K562 (cell line): ENCODE measurements at regions not wholly inside any gene's neighbourhood (a gene's known extent, or its start where the extent isn't known, plus 50 kb on each side); places are given as distances from the start of the nearest gene placed in this dataset.

Source experiments
- ATAC-seq: fragments of 200-7000 bp; cut with Tn5 transposase; 3 replicates; pipeline ENCODE4 v1.9.1; 2020; ENCODE audit warnings: moderate library complexity
- BruUV-seq: library from RNA; stranded (reverse); fragments of 400-500 nt; replicated peaks from 2 replicates; lab custom pipeline; 2021; lab: Mats Ljungman, UMichigan
- CTCF ChIA-PET: fragments of 300-600 bp; formaldehyde crosslinking; extraction: SDS; loops from one replicate; lab custom pipeline; 2021; ENCODE audit warnings: low intra/inter-chr PET ratio; lab: Yijun Ruan, JAX
- POLR2A ChIA-PET: fragments of 300-600, 350-650 bp; sonication (Branson Sonifier 250); formaldehyde crosslinking; extraction: SDS; loops from one replicate; lab custom pipeline; 2021; ENCODE audit warnings: antibody characterized with exemption, inconsistent platforms; lab: Yijun Ruan, JAX
- DNase-seq, 4 experiments: peaks; one replicate each; pipeline versions ENCODE4 v3.0.0 to v3.0.0-alpha.2; 2011 to 2018; ENCODE audit warnings: low spot score in 3 of 4, mixed read lengths in 3 of 4; ENCODE audit errors: extremely low read depth in 1 of 4
- FAIRE-seq: peaks from 2 replicates; lab custom pipeline; 2011; peaks lifted over from hg19 to GRCh38; lab: Jason Lieb, UNC
- H2AFZ ChIP-seq: 2 replicates; pipeline ENCODE4 v1.6.0; 2011; ENCODE audit warnings: low read depth, low read length, control low read depth, inconsistent platforms
- H3K27ac ChIP-seq: fragments of 200-600 bp; 3 replicates; pipeline ENCODE4 v1.8.0; 2011; ENCODE audit warnings: low read depth, mild to moderate bottlenecking, control low read depth, inconsistent platforms, low read length, moderate library complexity, mixed read lengths; ENCODE audit errors: extremely low read depth
- H3K27me3 ChIP-seq, 2 experiments: fragments of 300-600 bp in 1 of 2; 2 replicates in 1 of 2; 3 replicates in 1 of 2; pipeline versions ENCODE4 v1.6.0 to v1.8.0; 2011; ENCODE audit warnings: inconsistent platforms in 2 of 2, low read length in 2 of 2, mild to moderate bottlenecking in 1 of 2, mixed read lengths in 1 of 2, moderate library complexity in 1 of 2; ENCODE audit not compliant: control insufficient read depth in 2 of 2, insufficient read depth in 2 of 2
- H3K36me3 ChIP-seq: fragments of 300-600 bp; 3 replicates; pipeline ENCODE4 v1.8.0; 2011; ENCODE audit warnings: mild to moderate bottlenecking, low read length, inconsistent platforms; ENCODE audit not compliant: control insufficient read depth, insufficient read depth
- H3K4me1 ChIP-seq, 2 experiments: fragments of 200-600 bp in 1 of 2; replicated peaks in 1 of 2; 2 replicates in 1 of 2; 3 replicates in 1 of 2; pipeline versions ENCODE4 v1.5.1 to v1.8.0; 2011; ENCODE audit warnings: inconsistent platforms in 2 of 2, low read length in 2 of 2, mild to moderate bottlenecking in 1 of 2, mixed read lengths in 1 of 2, moderate library complexity in 1 of 2; ENCODE audit not compliant: control insufficient read depth in 2 of 2, insufficient read depth in 2 of 2
- H3K4me2 ChIP-seq: 2 replicates; pipeline ENCODE4 v1.6.1; 2011; ENCODE audit warnings: low read length, control low read depth, inconsistent platforms, mixed read lengths; ENCODE audit not compliant: insufficient read depth
- H3K4me3 ChIP-seq: fragments of 200-600 bp; sonication (generic), shearing (Covaris generic); 2 replicates; pipeline ENCODE4 v1.5.1; 2016; ENCODE audit warnings: control low read depth, inconsistent platforms
- H3K79me2 ChIP-seq: fragments of 200-600 bp; 3 replicates; pipeline ENCODE4 v1.8.0; 2011; ENCODE audit warnings: low read length, inconsistent platforms; ENCODE audit not compliant: control insufficient read depth, insufficient read depth
- H3K9ac ChIP-seq, 2 experiments: 2 replicates each; pipeline versions ENCODE4 v1.6.0 to v1.6.1; 2011; ENCODE audit warnings: low read depth in 2 of 2, low read length in 2 of 2, control low read depth in 1 of 2, inconsistent platforms in 1 of 2, mild to moderate bottlenecking in 1 of 2, mixed read lengths in 1 of 2; ENCODE audit not compliant: insufficient read depth in 1 of 2
- H3K9me1 ChIP-seq: one replicate; pipeline ENCODE4 v1.6.0; 2011; ENCODE audit warnings: inconsistent platforms, mild to moderate bottlenecking, low read length, moderate library complexity; ENCODE audit not compliant: control insufficient read depth, insufficient read depth
- H3K9me3 ChIP-seq: replicated peaks from 2 replicates; pipeline ENCODE4 v1.5.1; 2011; ENCODE audit warnings: low read depth, low read length, inconsistent platforms; ENCODE audit not compliant: control insufficient read depth, insufficient read depth
- H4K20me1 ChIP-seq: replicated peaks from 2 replicates; pipeline ENCODE4 v1.6.1; 2011; ENCODE audit warnings: low read length, inconsistent platforms, mixed read lengths; ENCODE audit not compliant: control insufficient read depth, insufficient read depth
- C11orf30 ChIP-seq: fragments of 450-650 bp; IDR thresholded peaks from 2 replicates; pipeline ENCODE4 v1.6.1; 2016; ENCODE audit warnings: low read depth, mild to moderate bottlenecking
- MAFF ChIP-seq: IDR thresholded peaks from 2 replicates; pipeline ENCODE4 v1.6.1; 2012; ENCODE audit warnings: low read length, improper control_type of control experiment
- MAFG ChIP-seq: fragments of 450-650 bp; conservative IDR thresholded peaks from 2 replicates; pipeline ENCODE4 v1.6.1; 2016; ENCODE audit warnings: missing genetic modification characterization, missing compliant biosample characterization
- MAFK ChIP-seq: IDR thresholded peaks from 2 replicates; pipeline ENCODE4 v1.6.1; 2011; ENCODE audit warnings: low read length, improper control_type of control experiment
- NFE2 ChIP-seq: IDR thresholded peaks from 2 replicates; pipeline ENCODE4 v1.6.1; 2014; ENCODE audit warnings: antibody characterized with exemption, low read depth
- POLR2H ChIP-seq: IDR thresholded peaks from 2 replicates; pipeline ENCODE4 v1.6.1; 2016; ENCODE audit warnings: missing genetic modification characterization, low read depth, mild to moderate bottlenecking, control low read depth, missing compliant biosample characterization, moderate library complexity
- RBBP5 ChIP-seq: fragments of 200-600 bp; sonication (generic); IDR thresholded peaks from 2 replicates; pipeline ENCODE4 v1.6.1; 2012; ENCODE audit warnings: borderline replicate concordance, mild to moderate bottlenecking, low read length, control low read depth, inconsistent platforms; ENCODE audit not compliant: insufficient read depth, poor library complexity, severe bottlenecking
- SPI1 ChIP-seq: IDR thresholded peaks from 2 replicates; pipeline ENCODE4 v1.6.1; 2011; ENCODE audit warnings: low read depth, low read length, control low read depth, borderline replicate concordance
- ZNF316 ChIP-seq: fragments of 450-650 bp; IDR thresholded peaks from 2 replicates; pipeline ENCODE4 v1.6.1; 2016
- ZNF766 ChIP-seq: fragments of 200-800 bp; sonication (Bioruptor generic); conservative IDR thresholded peaks from 2 replicates; pipeline ENCODE4 v1.6.1; 2016; ENCODE audit warnings: missing genetic modification characterization, missing compliant biosample characterization
- WGBS: fragments of 100-300 bp; shearing (Covaris generic); methylation state at CpG from one replicate; pipeline ENCODE4 v1.1.6; 2016; ENCODE audit warnings: low coverage, mixed read lengths; ENCODE audit not compliant: insufficient coverage; ENCODE audit errors: missing lambda C conversion rate; 5-methylcytosine and 5-hydroxymethylcytosine counted together
- in situ Hi-C: fragments of 300-500 bp; cut with MboI; formaldehyde crosslinking; loops from 4 replicates; pipeline ENCODE4 v1.15.0; 2018; ENCODE audit warnings: inconsistent platforms, mixed read lengths
- intact Hi-C: fragments of 100-400 bp; cut with micrococcal nuclease; formaldehyde crosslinking; loops from 2 replicates; pipeline ENCODE4 v1.14.2; 2022
- TF ChIP-seq, protein P1 (sequence below): IDR thresholded peaks from 2 replicates; pipeline ENCODE4 v1.6.1; 2011; ENCODE audit not compliant: insufficient read length; ENCODE audit errors: extremely low read depth

DNA sequence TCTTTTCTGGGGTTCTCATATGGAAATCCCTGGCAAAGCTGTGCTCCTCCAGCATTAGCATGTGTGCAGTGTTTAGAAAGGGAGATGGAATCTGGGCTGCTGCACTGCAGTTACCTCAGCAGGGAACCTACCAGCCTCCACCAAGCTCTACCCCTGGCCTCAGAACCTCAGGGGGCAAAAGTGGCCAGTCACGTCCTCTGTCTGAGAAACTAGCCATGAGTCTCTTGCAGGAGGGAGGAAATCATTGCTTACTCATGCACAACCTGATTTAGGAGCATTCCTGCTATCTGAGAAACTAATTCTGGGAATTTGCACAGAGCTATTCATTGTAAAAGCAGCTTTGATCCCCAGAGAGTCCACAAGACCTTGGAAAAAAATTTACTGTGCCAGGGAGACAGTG is 80.6 kb upstream of the IPO9 start:
- no peak overlapping the region for H3K9ac ChIP-seq
- no peak for FAIRE-seq
- TF ChIP-seq NFE2 (0 out of 2 replicates have a peak, but pooled peaks have one; percentile 23), RBBP5 (no peak)
- no peaks in the 10 kb centered on the region; a peak in 2 of 5 replicates for H3K4me1 ChIP-seq
- no peaks in the 10 kb centered on the region for H3K9me3 ChIP-seq
- no peak for DNase-seq
- no peaks in the 10 kb centered on the region; a peak in 1 of 5 replicates for H3K27me3 ChIP-seq
- CTCF ChIA-PET, result no interaction called here
- H2AFZ ChIP-seq, result no peak overlapping the region
- H3K27ac ChIP-seq, result no peak overlapping the region
- intact Hi-C loops (no loop called here), in situ Hi-C loops (no loop called here)
- POLR2A ChIA-PET, result interaction anchor here (0.7 to 3.0 kb wide), 6 partner anchors 9 to 773 kb away, joined by 3 to 10 read pairs (median 4); no protein-coding TSS in a partner anchor
- H3K4me3 ChIP-seq, result no peak overlapping the region
- no peaks in the 10 kb centered on the region for H3K79me2 ChIP-seq
- 25% methylated on average over 1 of the region's 1 CpG for WGBS
- H3K9me1 ChIP-seq, result no peaks in the 10 kb centered on the region
- no peaks in the 10 kb centered on the region for H3K36me3 ChIP-seq
- no TSS peak for BruUV-seq
- no peak overlapping the region for H3K4me2 ChIP-seq
- H4K20me1 ChIP-seq, result peaks cover 3% of the 10 kb centered on the region; the same call in 1 of the 2 replicates
- ATAC-seq, result no peak

DNA sequence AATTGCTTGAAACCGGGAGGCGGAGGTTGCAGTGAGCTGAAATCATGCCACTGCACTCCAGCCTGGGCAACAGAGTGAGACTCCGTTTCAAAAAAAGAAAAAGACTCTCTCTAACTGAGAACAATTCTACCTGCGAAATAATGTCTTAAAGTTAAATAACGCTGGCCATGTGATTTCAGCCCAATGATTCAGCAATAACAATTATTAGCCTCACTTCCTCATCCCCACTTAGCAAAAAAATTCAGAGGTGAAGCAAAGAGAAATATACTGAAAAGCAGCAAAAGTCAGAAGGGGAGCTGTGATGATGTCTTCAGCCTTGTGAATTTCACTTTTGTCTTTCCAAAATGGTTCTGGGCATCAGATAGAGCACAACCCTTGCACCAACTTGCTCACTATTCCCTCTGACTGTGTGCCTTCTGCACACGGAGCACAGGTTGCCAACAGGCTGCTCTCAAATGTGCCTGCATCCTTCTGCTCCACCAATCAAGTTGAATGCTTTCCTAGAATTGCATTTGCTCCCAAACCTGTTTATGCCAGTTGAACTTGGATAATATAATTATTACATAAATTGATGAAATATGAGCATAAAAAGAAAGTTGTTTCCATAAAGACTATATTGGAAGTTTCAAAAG is 79.8 kb upstream of the IPO9 start:
- 25% methylated on average over 6 of the region's 6 CpGs for WGBS
- Histone ChIP-seq H3K79me2 (no peaks in the 10 kb centered on the region), H3K27ac (no peak overlapping the region), H3K27me3 (no peaks in the 10 kb centered on the region; a peak in 1 of 5 replicates), H3K36me3 (no peaks in the 10 kb centered on the region), H3K4me3 (no peak overlapping the region), H3K9ac (no peak overlapping the region), H3K4me2 (no peak overlapping the region), H3K9me1 (no peaks in the 10 kb centered on the region), H4K20me1 (peaks cover 3% of the 10 kb centered on the region; the same call in 1 of the 2 replicates), H3K4me1 (no peaks in the 10 kb centered on the region; a peak in 2 of 5 replicates), H3K9me3 (no peaks in the 10 kb centered on the region), H2AFZ (no peak overlapping the region)
- intact Hi-C loops, result no loop called here
- POLR2A ChIA-PET, result interaction anchor here (0.6 to 3.0 kb wide), 3 partner anchors 9 to 32 kb away, joined by 4 to 10 read pairs (median 4); no protein-coding TSS in a partner anchor
- FAIRE-seq (no peak), ATAC-seq (no peak), DNase-seq (no peak)
- 0 out of 2 replicates have a peak, but pooled peaks have one; percentile 29 for TF ChIP-seq ZNF766 (CRISPR knock-in tag)
- peak; percentile 64; the same call in 1 of the 2 replicates for TF ChIP-seq SPI1
- peak; percentile 55; the same call in 1 of the 2 replicates for TF ChIP-seq MAFF
- TF ChIP-seq NFE2, result peak; percentile 88
- TF ChIP-seq, protein P1, sequence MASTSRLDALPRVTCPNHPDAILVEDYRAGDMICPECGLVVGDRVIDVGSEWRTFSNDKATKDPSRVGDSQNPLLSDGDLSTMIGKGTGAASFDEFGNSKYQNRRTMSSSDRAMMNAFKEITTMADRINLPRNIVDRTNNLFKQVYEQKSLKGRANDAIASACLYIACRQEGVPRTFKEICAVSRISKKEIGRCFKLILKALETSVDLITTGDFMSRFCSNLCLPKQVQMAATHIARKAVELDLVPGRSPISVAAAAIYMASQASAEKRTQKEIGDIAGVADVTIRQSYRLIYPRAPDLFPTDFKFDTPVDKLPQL, result no peak
- TF ChIP-seq POLR2H, result no peak
- TF ChIP-seq MAFK, result peak; percentile 55
- peak; percentile 80 for TF ChIP-seq MAFG
- TF ChIP-seq ZNF316, result peak; percentile 85
- TF ChIP-seq C11orf30, result peak; percentile 78; the same call in 1 of the 2 replicates
- BruUV-seq, result no TSS peak
- in situ Hi-C loops, result no loop called here
- CTCF ChIA-PET, result no interaction called here
